SK-N-SH (cell line): ENCODE measurements at regions not wholly inside any gene's neighbourhood (a gene's known extent, or its start where the extent isn't known, plus 50 kb on each side); places are given as distances from the start of the nearest gene placed in this dataset.

Experiments used
- CTCF ChIA-PET: fragments of 300-600, 350-600 bp; formaldehyde crosslinking; extraction: SDS; loops from one replicate; lab custom pipeline; 2021; lab: Yijun Ruan, JAX
- POLR2A ChIA-PET: fragments of 350-600 bp; sonication (Branson Sonifier 250); formaldehyde crosslinking; extraction: SDS; loops from one replicate; lab custom pipeline; 2020; ENCODE audit warnings: antibody characterized with exemption, inconsistent platforms; lab: Yijun Ruan, JAX
- DNase-seq: peaks from one replicate; pipeline ENCODE4 v3.0.0; 2012
- H2AFZ ChIP-seq: fragments of 200-600 bp; sonication (generic); 2 replicates; pipeline ENCODE4 v1.8.1; 2016; ENCODE audit warnings: antibody characterized with exemption, mild to moderate bottlenecking, low read depth
- H3F3A ChIP-seq: fragments of 200-600 bp; sonication (generic); replicated peaks from 2 replicates; pipeline ENCODE3; 2016; ENCODE audit warnings: antibody characterized with exemption, mild to moderate bottlenecking; ENCODE audit not compliant: insufficient read depth
- H3K27ac ChIP-seq, 2 experiments: fragments of 200-500 bp in 1 of 2; fragments of 200-600 bp in 1 of 2; sonication (Bioruptor generic) in 1 of 2; sonication (generic), shearing (Covaris generic) in 1 of 2; 2 replicates each; pipeline versions ENCODE4 v1.5.1 to v1.6.1; 2014 to 2016; ENCODE audit warnings: low read depth in 2 of 2, inconsistent platforms in 1 of 2, low read length in 1 of 2, mild to moderate bottlenecking in 1 of 2, mixed read lengths in 1 of 2
- H3K27me3 ChIP-seq: fragments of 200-600 bp; sonication (generic), shearing (Covaris generic); 2 replicates; pipeline ENCODE4 v1.6.1; 2016; ENCODE audit warnings: mixed run types; ENCODE audit not compliant: insufficient read depth
- H3K36me3 ChIP-seq, 2 experiments: fragments of 200-500 bp in 1 of 2; fragments of 200-600 bp in 1 of 2; sonication (Bioruptor generic) in 1 of 2; sonication (generic) in 1 of 2; replicated peaks in 1 of 2; 2 replicates each; pipeline versions ENCODE3 to v1.5.1; 2014 to 2016; ENCODE audit warnings: low read length in 1 of 2, mild to moderate bottlenecking in 1 of 2; ENCODE audit not compliant: insufficient read depth in 2 of 2, control insufficient read depth in 1 of 2
- H3K4me1 ChIP-seq, 2 experiments: fragments of 200-500 bp in 1 of 2; fragments of 200-600 bp in 1 of 2; sonication (Bioruptor generic) in 1 of 2; sonication (generic), shearing (Covaris generic) in 1 of 2; 2 replicates each; pipeline versions ENCODE4 v1.5.1 to v1.6.1; 2014 to 2016; ENCODE audit warnings: low read depth in 1 of 2, low read length in 1 of 2, mixed run types in 1 of 2; ENCODE audit not compliant: insufficient read depth in 2 of 2, control insufficient read depth in 1 of 2
- H3K4me2 ChIP-seq: fragments of 200-600 bp; sonication (generic), shearing (Covaris generic); 2 replicates; pipeline ENCODE4 v1.6.1; 2017; ENCODE audit warnings: mixed run types
- H3K4me3 ChIP-seq, 2 experiments: fragments of 200-500 bp in 1 of 2; fragments of 200-600 bp in 1 of 2; sonication (Bioruptor generic) in 1 of 2; sonication (generic), shearing (Covaris generic) in 1 of 2; 2 replicates each; pipeline versions ENCODE4 v1.5.1 to v1.8.1; 2014 to 2016; ENCODE audit warnings: low read depth in 2 of 2, inconsistent platforms in 1 of 2, low read length in 1 of 2, mild to moderate bottlenecking in 1 of 2, mixed read lengths in 1 of 2, moderate library complexity in 1 of 2
- H3K79me2 ChIP-seq: fragments of 200-600 bp; sonication (generic); 2 replicates; pipeline ENCODE4 v1.8.1; 2017; ENCODE audit warnings: mild to moderate bottlenecking; ENCODE audit not compliant: insufficient read depth
- H3K9ac ChIP-seq: fragments of 200-600 bp; sonication (generic); 2 replicates; pipeline ENCODE4 v1.6.1; 2017; ENCODE audit warnings: mixed run types
- H3K9me2 ChIP-seq: fragments of 200-600 bp; sonication (generic); 2 replicates; pipeline ENCODE4 v1.6.1; 2017; ENCODE audit warnings: mixed run types
- H3K9me3 ChIP-seq: fragments of 200-600 bp; sonication (generic); 2 replicates; pipeline ENCODE4 v1.6.1; 2017; ENCODE audit warnings: mixed run types, mild to moderate bottlenecking, moderate library complexity
- H4K20me1 ChIP-seq: fragments of 200-600 bp; sonication (generic); 2 replicates; pipeline ENCODE4 v1.6.1; 2017; ENCODE audit warnings: mild to moderate bottlenecking, mixed run types; ENCODE audit not compliant: insufficient read depth
- CHD2 ChIP-seq: fragments of 150-350 bp; IDR thresholded peaks from 2 replicates; pipeline ENCODE4 v1.6.1; 2018; ENCODE audit warnings: low read length; ENCODE audit not compliant: partially characterized antibody
- CTCF ChIP-seq: fragments of 200-600 bp; sonication (generic); IDR thresholded peaks from 2 replicates; pipeline ENCODE4 v1.6.1; 2017; ENCODE audit warnings: antibody characterized with exemption, mild to moderate bottlenecking, moderate library complexity
- ELF1 ChIP-seq: IDR thresholded peaks from 2 replicates; pipeline ENCODE4 v1.4.0; 2012
- EP300 ChIP-seq, 2 experiments: IDR thresholded peaks; 2 replicates each; pipeline versions ENCODE4 v1.4.0 to v1.6.1; 2012; ENCODE audit warnings: borderline replicate concordance in 1 of 2, low read depth in 1 of 2, low read length in 1 of 2
- FOSL2 ChIP-seq: IDR thresholded peaks from 2 replicates; pipeline ENCODE4 v1.4.0; 2012; ENCODE audit warnings: low read depth, mild to moderate bottlenecking, moderate library complexity, borderline replicate concordance
- IRF3 ChIP-seq: fragments of 150-350 bp; IDR thresholded peaks from 2 replicates; pipeline ENCODE4 v1.6.1; 2016; ENCODE audit warnings: mild to moderate bottlenecking, low read depth, low read length
- JUND ChIP-seq: IDR thresholded peaks from 2 replicates; pipeline ENCODE4 v1.4.0; 2012
- MEF2A ChIP-seq: IDR thresholded peaks from 2 replicates; pipeline ENCODE4 v1.4.0; 2012; ENCODE audit warnings: low read depth, borderline replicate concordance
- MXI1 ChIP-seq: IDR thresholded peaks from 2 replicates; pipeline ENCODE4 v1.6.1; 2012; ENCODE audit warnings: mild to moderate bottlenecking, low read depth, low read length, improper control_type of control experiment
- NFIC ChIP-seq: IDR thresholded peaks from 2 replicates; pipeline ENCODE4 v1.4.0; 2012; ENCODE audit warnings: borderline replicate concordance
- POLR2AphosphoS5 ChIP-seq: IDR thresholded peaks from 2 replicates; pipeline ENCODE4 v1.6.1; 2012; ENCODE audit warnings: low read depth, low read length
- RAD21 ChIP-seq: IDR thresholded peaks from 2 replicates; pipeline ENCODE4 v1.6.1; 2012; ENCODE audit warnings: mild to moderate bottlenecking, low read length
- RFX5 ChIP-seq: IDR thresholded peaks from 2 replicates; pipeline ENCODE4 v1.6.1; 2012; ENCODE audit warnings: mild to moderate bottlenecking, improper control_type of control experiment, low read length
- SIN3A ChIP-seq: IDR thresholded peaks from 2 replicates; pipeline ENCODE4 v1.6.1; 2012; ENCODE audit warnings: low read depth, mild to moderate bottlenecking, low read length, moderate library complexity, borderline replicate concordance
- TAF1 ChIP-seq: IDR thresholded peaks from 2 replicates; pipeline ENCODE4 v1.6.1; 2012; ENCODE audit warnings: low read depth, mild to moderate bottlenecking, low read length, moderate library complexity, borderline replicate concordance
- TCF12 ChIP-seq: IDR thresholded peaks from 2 replicates; pipeline ENCODE4 v1.4.0; 2012
- USF1 ChIP-seq: IDR thresholded peaks from 2 replicates; pipeline ENCODE4 v1.4.0; 2012; ENCODE audit warnings: low read depth, borderline replicate concordance
- USF2 ChIP-seq: fragments of 150-350 bp; IDR thresholded peaks from 2 replicates; pipeline ENCODE4 v1.6.1; 2017; ENCODE audit warnings: antibody characterized with exemption, low read length, low read depth, borderline replicate concordance
- ZBTB33 ChIP-seq: IDR thresholded peaks from 2 replicates; pipeline ENCODE4 v1.4.0; 2012; ENCODE audit warnings: low read depth, borderline replicate concordance
- WGBS: methylation state at CpG from one replicate; pipeline ENCODE4 v1.1.6; 2017; ENCODE audit warnings: low lambda C conversion rate; 5-methylcytosine and 5-hydroxymethylcytosine counted together

GRCh38 chr4:110989125-110989524 lies 366.2 kb upstream of the PITX2 start (continued):
- TF ChIP-seq CTCF (no peak), TAF1 (no peak), RAD21 (no peak), IRF3 (no peak), USF1 (no peak), USF2 (no peak), MXI1 (no peak), ELF1 (no peak), JUND (no peak), NFIC (no peak), CHD2 (no peak), EP300 (IDR thresholded peaks at IDR 0.05; ENCODE audit: borderline replicate concordance in 1 of 2, low read depth in 1 of 2, low read length in 1 of 2) (no peak)

GRCh38 chr4:110994781-110995180 lies 371.9 kb upstream of the PITX2 start:
- Histone ChIP-seq H3K27me3 (no peaks in the 10 kb centered on the region; the same call in 1 of the 2 replicates), H3K9me2 (no peaks in the 10 kb centered on the region), H3K27ac (no peak overlapping the region), H3K4me1 (no peaks in the 10 kb centered on the region), H3K4me2 (no peak overlapping the region), H3K4me3 (no peak overlapping the region), H3K9ac (no peak overlapping the region), H3K79me2 (no peaks in the 10 kb centered on the region), H2AFZ (no peak overlapping the region), H4K20me1 (no peaks in the 10 kb centered on the region), H3K36me3 (no peaks in the 10 kb centered on the region), H3F3A (no peaks in the 10 kb centered on the region), H3K9me3 (no peaks in the 10 kb centered on the region)
- 3% methylated on average over 2 of the region's 2 CpGs for WGBS
- DNase-seq = no peak
- ChIA-PET CTCF (no interaction called here), POLR2A (no interaction called here)
- no peak for TF ChIP-seq RAD21
- no peak for TF ChIP-seq ELF1
- no peak for TF ChIP-seq IRF3
- TF ChIP-seq SIN3A = no peak
- TF ChIP-seq FOSL2 = no peak
- no peak for TF ChIP-seq TCF12
- TF ChIP-seq MEF2A = no peak
- TF ChIP-seq POLR2AphosphoS5 = no peak
- no peak for TF ChIP-seq NFIC
- TF ChIP-seq TAF1 = no peak
- no peak for TF ChIP-seq ZBTB33
- TF ChIP-seq RFX5 = no peak
- no peak for TF ChIP-seq JUND
- TF ChIP-seq CHD2 = no peak
- no peak for TF ChIP-seq USF1
- no peak for TF ChIP-seq CTCF
